ENCODE measurements at regions not wholly inside any gene's neighbourhood (a gene's known extent, or its start where the extent isn't known, plus 50 kb on each side); places are given as distances from the start of the nearest gene placed in this dataset.

- Histone ChIP-seq H3K27me3 (ENCODE audit: insufficient read depth, insufficient read length) (no peaks in the 10 kb centered on the region), H3K9me3 (ENCODE audit: insufficient read depth, low read length) (peaks cover 17% of the 10 kb centered on the region; the same call in 1 of the 2 replicates), H3K4me1 (ENCODE audit: insufficient read depth, insufficient read length) (no peaks in the 10 kb centered on the region), H3K4me3 (ENCODE audit: insufficient read length, low read depth) (no peak overlapping the region), H3K9ac (ENCODE audit: insufficient read length, low read depth) (no peak overlapping the region), H3K36me3 (ENCODE audit: insufficient read depth, insufficient read length, low read length) (no peaks in the 10 kb centered on the region)
- no peak for DNase-seq (ENCODE audit: low read depth, low spot score)
- no peak for TF ChIP-seq SUZ12 (IDR thresholded peaks at IDR 0.05; ENCODE audit: extremely low read depth, insufficient read depth, insufficient read length)
- TF ChIP-seq ZNF274 (IDR thresholded peaks at IDR 0.05; ENCODE audit: low read depth, low read length) = no peak
- no peak for TF ChIP-seq YY1 (IDR thresholded peaks at IDR 0.05; ENCODE audit: insufficient read depth, insufficient read length)
Observed at GRCh38 chr10:47151920-47152319, 148.1 kb upstream of the GDF10 start.

- TF ChIP-seq SUZ12 (IDR thresholded peaks at IDR 0.05; ENCODE audit: extremely low read depth, insufficient read depth, insufficient read length) = no peak
- TF ChIP-seq ZNF274 (IDR thresholded peaks at IDR 0.05; ENCODE audit: low read depth, low read length) = no peak
- no peak for TF ChIP-seq YY1 (IDR thresholded peaks at IDR 0.05; ENCODE audit: insufficient read depth, insufficient read length)
- H3K36me3 ChIP-seq (ENCODE audit: insufficient read depth, insufficient read length, low read length) = no peaks in the 10 kb centered on the region
- H3K27me3 ChIP-seq (ENCODE audit: insufficient read depth, insufficient read length) = no peaks in the 10 kb centered on the region
- DNase-seq (ENCODE audit: low read depth, low spot score) = no peak
- H3K4me1 ChIP-seq (ENCODE audit: insufficient read depth, insufficient read length) = no peaks in the 10 kb centered on the region
- H3K4me3 ChIP-seq (ENCODE audit: insufficient read length, low read depth) = no peak overlapping the region
- peaks cover 17% of the 10 kb centered on the region; the same call in 1 of the 2 replicates for H3K9me3 ChIP-seq (ENCODE audit: insufficient read depth, low read length)
- no peak overlapping the region for H3K9ac ChIP-seq (ENCODE audit: insufficient read length, low read depth)
Observed at GRCh38 chr10:47152861-47153349, 147.1 kb upstream of the GDF10 start.

- Histone ChIP-seq H3K4me3 (ENCODE audit: insufficient read length, low read depth) (no peak overlapping the region), H3K4me1 (ENCODE audit: insufficient read depth, insufficient read length) (no peaks in the 10 kb centered on the region), H3K36me3 (ENCODE audit: insufficient read depth, insufficient read length, low read length) (no peaks in the 10 kb centered on the region), H3K27me3 (ENCODE audit: insufficient read depth, insufficient read length) (no peaks in the 10 kb centered on the region), H3K9me3 (ENCODE audit: insufficient read depth, low read length) (peaks cover 17% of the 10 kb centered on the region; the same call in 1 of the 2 replicates), H3K9ac (ENCODE audit: insufficient read length, low read depth) (no peak overlapping the region)
- no peak for DNase-seq (ENCODE audit: low read depth, low spot score)
- no peak for TF ChIP-seq ZNF274 (IDR thresholded peaks at IDR 0.05; ENCODE audit: low read depth, low read length)
Observed at GRCh38 chr10:47154762-47155161, 145.2 kb upstream of the GDF10 start.

- Histone ChIP-seq H3K36me3 (ENCODE audit: insufficient read depth, insufficient read length, low read length) (no peaks in the 10 kb centered on the region), H3K4me1 (ENCODE audit: insufficient read depth, insufficient read length) (no peaks in the 10 kb centered on the region), H3K27me3 (ENCODE audit: insufficient read depth, insufficient read length) (no peaks in the 10 kb centered on the region), H3K9ac (ENCODE audit: insufficient read length, low read depth) (no peak overlapping the region), H3K9me3 (ENCODE audit: insufficient read depth, low read length) (peaks cover 17% of the 10 kb centered on the region; the same call in 1 of the 2 replicates), H3K4me3 (ENCODE audit: insufficient read length, low read depth) (no peak overlapping the region)
- no peak for DNase-seq (ENCODE audit: low read depth, low spot score)
- TF ChIP-seq SUZ12 (IDR thresholded peaks at IDR 0.05; ENCODE audit: extremely low read depth, insufficient read depth, insufficient read length) = no peak
- no peak for TF ChIP-seq YY1 (IDR thresholded peaks at IDR 0.05; ENCODE audit: insufficient read depth, insufficient read length)
- no peak for TF ChIP-seq ZNF274 (IDR thresholded peaks at IDR 0.05; ENCODE audit: low read depth, low read length)
Observed at GRCh38 chr10:47156873-47157272, 143.1 kb upstream of the GDF10 start.

GRCh38 chr10:47158116-47159071 is 141.6 kb upstream of the GDF10 start:
- Histone ChIP-seq H3K9me3 (ENCODE audit: insufficient read depth, low read length) (peaks cover 17% of the 10 kb centered on the region; the same call in 1 of the 2 replicates), H3K27me3 (ENCODE audit: insufficient read depth, insufficient read length) (no peaks in the 10 kb centered on the region), H3K36me3 (ENCODE audit: insufficient read depth, insufficient read length, low read length) (no peaks in the 10 kb centered on the region), H3K4me3 (ENCODE audit: insufficient read length, low read depth) (no peak overlapping the region), H3K9ac (ENCODE audit: insufficient read length, low read depth) (no peak overlapping the region), H3K4me1 (ENCODE audit: insufficient read depth, insufficient read length) (no peaks in the 10 kb centered on the region)
- no peak for DNase-seq (ENCODE audit: low read depth, low spot score)
- no peak for TF ChIP-seq SUZ12 (IDR thresholded peaks at IDR 0.05; ENCODE audit: extremely low read depth, insufficient read depth, insufficient read length)
- TF ChIP-seq ZNF274 (IDR thresholded peaks at IDR 0.05; ENCODE audit: low read depth, low read length) = no peak
- TF ChIP-seq YY1 (IDR thresholded peaks at IDR 0.05; ENCODE audit: insufficient read depth, insufficient read length) = no peak

- Histone ChIP-seq H3K27me3 (ENCODE audit: insufficient read depth, insufficient read length) (no peaks in the 10 kb centered on the region), H3K36me3 (ENCODE audit: insufficient read depth, insufficient read length, low read length) (no peaks in the 10 kb centered on the region), H3K4me3 (ENCODE audit: insufficient read length, low read depth) (no peak overlapping the region), H3K9ac (ENCODE audit: insufficient read length, low read depth) (no peak overlapping the region), H3K4me1 (ENCODE audit: insufficient read depth, insufficient read length) (no peaks in the 10 kb centered on the region), H3K9me3 (ENCODE audit: insufficient read depth, low read length) (peaks cover 13% of the 10 kb centered on the region; the same call in 1 of the 2 replicates)
- no peak for DNase-seq (ENCODE audit: low read depth, low spot score)
- TF ChIP-seq SUZ12 (IDR thresholded peaks at IDR 0.05; ENCODE audit: extremely low read depth, insufficient read depth, insufficient read length) (no peak), YY1 (IDR thresholded peaks at IDR 0.05; ENCODE audit: insufficient read depth, insufficient read length) (no peak), ZNF274 (IDR thresholded peaks at IDR 0.05; ENCODE audit: low read depth, low read length) (no peak)
Observed at GRCh38 chr10:47159361-47160260, 140.4 kb upstream of the GDF10 start.

Measured in NT2/D1 (cell line).